Renal cortical epithelial cell (primary cell): ENCODE measurements at regions not wholly inside any gene's neighbourhood (a gene's known extent, or its start where the extent isn't known, plus 50 kb on each side); places are given as distances from the start of the nearest gene placed in this dataset.
"Not testable (repeated sequence)": the region's sequence is repeated elsewhere in the genome, so short reads cannot be mapped to it uniquely, and the experiment has no call there.

Experiments used
- DNase-seq: peaks from one replicate; pipeline ENCODE4 v3.0.0-alpha.2; 2011; ENCODE audit warnings: low read depth

- DNase-seq: peak; percentile 96
Observed at GRCh38 chr6:84581494-84582259, 182.7 kb downstream of the TBX18 start.

- no peak for DNase-seq
Observed at GRCh38 chr6:84579404-84579803, 185.0 kb downstream of the TBX18 start.

- no peak for DNase-seq
Observed at GRCh38 chr6:84576029-84576428, 188.4 kb downstream of the TBX18 start.

GRCh38 chr6:84575264-84575663 is 189.1 kb downstream of the TBX18 start:
- DNase-seq: peak; percentile 95

GRCh38 chr6:84569882-84570281 is 194.5 kb downstream of the TBX18 start:
- no peak for DNase-seq

DNA sequence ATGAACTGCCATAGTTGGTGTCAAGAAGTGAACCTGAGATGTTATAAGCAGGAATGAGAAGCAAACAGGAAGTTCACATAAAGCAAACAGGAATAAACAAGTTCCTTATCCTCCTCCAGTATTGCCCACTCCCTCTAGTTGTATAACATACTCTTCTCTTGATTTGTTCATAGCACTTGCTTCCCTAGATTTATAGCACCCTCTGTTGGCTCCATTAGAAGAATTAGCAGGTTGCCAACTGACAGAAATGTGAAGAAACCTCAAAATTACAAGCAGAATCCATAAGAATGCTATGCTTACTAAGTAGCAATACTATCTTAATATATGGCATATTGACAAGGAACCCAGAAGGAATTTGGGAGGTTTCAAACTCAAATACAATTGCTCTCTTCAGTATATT is 195.4 kb downstream of the TBX18 start:
- DNase-seq: peak; percentile 54

DNA sequence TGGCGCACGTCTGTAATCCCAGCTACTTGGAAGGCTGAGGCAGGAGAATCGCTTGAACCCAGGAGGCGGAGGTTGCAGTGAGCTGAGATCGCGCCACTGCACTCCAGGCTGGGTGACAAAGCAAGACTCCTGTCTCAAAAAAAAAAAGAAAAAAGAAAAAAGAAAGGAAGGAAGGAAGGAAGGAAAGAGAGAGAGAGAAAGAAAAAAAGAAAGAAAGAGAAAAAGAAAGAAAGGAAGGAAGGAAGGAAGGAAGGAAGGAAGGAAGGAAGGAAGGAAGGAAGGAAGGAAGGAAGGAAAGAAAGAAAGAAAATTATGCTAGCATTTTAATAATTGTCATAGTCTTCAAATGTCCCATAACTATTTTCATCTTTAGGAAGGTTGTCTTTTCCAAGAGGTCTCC is 198.7 kb downstream of the TBX18 start:
- DNase-seq: not testable (repeated sequence)

DNA sequence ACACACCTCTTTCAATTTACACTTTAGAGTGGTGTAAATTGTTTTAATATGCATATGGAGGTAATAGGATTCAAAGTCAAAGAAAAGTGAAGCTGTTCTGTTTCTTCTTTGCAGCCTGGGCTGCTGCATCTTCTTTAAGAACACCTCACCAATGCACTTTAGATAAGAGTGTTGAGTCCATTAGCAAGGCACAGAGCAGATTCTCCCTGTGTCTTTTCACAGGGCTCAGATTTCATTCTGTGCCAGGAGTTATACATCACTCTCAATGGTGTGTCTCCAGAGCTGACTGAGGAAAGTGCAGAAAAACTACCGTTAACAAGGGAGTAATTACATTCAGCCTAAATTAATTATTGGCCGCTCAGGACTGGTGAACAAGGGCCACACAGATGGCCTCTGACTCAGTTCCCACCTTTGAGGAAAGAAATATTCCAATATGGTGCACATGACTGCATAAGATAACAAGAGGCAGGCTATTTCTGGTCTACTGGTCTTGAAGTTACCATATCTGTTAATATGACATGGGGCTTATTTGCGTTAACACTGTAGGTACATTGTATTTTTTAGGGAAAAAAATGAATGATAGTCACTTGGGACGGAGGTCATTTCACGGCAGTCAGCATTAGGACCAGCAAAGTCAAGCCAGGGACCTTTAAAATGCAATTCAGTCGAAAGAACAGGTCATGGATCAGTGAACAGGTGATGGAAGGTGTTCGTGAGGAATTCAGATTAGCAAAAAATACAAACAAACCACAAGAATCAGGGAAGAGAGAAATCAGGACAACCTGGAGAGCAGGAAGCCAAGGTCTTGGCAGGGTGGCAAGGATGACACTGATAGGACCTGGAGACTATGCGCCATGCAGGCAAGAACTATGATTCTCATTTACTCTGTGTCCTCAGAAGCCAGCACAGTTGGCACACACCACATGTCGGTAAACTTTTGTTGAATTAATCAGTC is 203.7 kb downstream of the TBX18 start:
- DNase-seq: peak; percentile 66

DNA sequence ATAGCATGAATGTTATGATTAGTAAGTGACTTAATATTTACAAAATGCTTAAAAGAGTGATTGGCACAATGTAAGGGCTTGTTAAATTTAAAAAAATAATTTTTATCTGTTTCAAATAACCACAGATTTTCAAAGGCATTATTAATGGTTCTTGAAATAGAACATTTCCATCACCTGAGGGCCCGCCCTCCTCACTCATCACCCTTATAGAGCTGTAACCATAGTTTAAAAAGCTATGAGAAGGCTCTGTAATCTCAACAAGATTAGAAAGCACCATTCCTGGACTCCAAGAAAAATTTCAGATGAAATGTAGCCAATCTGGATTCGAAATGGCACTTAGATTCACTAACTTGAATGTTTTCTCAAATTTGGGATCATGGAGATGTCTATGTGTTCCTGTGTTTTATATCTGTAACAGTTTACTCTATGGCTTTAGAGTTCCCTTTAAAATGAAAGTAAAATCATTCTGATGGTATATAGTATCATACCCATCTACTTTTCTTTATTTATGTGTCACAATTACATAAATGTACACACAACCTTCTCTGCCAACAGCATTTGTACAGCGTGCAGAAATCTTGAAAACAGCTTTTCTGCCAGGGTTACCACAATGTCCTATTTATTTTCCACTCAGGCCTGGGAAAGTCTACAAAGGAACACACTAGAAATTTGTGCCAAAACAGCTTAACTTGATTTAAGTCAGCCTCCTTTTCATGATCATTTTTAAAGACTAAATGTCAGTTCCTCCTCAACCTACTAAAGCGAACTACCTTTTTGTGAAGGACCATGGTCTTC is 207.7 kb downstream of the TBX18 start:
- no peak for DNase-seq

DNA sequence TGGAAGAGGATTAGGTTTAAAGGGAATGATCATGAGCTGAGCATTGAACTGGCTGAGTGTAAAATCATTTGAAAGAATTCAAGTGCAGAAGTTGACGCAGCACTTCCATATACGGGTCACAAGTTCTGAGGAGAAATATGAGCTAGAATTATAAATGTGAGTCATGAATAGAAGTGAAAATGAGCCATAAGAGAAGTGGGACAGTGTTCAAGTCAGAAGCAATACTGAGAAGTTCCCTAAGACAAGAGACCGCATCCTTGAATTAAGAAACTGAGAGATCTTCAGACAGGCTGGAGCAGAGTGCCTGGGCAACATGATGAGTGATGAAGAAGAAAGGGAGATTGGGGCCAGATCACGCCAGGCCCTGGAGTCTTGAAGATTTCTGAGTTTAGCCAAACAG is 209.7 kb downstream of the TBX18 start:
- no peak for DNase-seq

- no peak for DNase-seq
Observed at GRCh38 chr6:84554074-84554473, 210.3 kb downstream of the TBX18 start.

DNA sequence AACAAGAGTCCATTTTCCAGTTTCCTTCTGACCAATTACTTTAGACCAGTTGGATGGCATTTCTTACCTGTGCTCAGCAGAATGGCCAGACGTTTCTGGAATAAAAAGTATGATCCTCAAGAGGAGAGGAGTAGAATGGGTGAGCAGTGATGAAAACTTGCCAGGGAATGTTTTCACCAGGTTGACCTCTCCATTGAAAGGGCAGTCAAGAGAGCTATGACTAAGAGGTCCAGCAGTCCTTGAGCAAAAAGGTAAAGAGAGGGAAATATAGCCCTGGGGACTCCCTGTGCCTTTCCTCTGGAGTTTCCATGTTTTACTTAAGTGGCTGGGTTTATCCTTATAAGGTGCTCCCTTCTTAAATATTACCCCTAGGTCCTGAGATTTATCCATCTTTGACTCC is 210.9 kb downstream of the TBX18 start:
- peak; percentile 68 for DNase-seq

DNA sequence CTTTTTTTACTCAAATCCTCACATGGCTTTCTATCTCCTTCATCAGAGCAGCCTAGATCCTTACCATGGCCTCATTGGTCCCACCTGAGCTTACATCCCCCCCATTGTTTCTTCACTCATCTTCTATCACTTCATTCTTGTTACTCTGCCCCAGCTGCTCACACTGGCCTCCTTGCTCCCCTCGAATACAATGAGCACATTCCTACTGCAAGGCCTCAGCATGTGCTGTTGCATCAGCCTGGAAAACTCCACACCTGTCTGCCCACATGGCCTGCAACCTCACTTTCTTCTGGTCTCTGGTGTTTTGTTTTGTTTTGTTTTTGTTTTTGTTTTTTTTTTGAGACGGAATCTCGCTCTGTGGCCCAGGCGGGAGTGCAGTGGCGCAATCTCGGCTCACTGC is 212.6 kb downstream of the TBX18 start:
- no peak for DNase-seq

DNA sequence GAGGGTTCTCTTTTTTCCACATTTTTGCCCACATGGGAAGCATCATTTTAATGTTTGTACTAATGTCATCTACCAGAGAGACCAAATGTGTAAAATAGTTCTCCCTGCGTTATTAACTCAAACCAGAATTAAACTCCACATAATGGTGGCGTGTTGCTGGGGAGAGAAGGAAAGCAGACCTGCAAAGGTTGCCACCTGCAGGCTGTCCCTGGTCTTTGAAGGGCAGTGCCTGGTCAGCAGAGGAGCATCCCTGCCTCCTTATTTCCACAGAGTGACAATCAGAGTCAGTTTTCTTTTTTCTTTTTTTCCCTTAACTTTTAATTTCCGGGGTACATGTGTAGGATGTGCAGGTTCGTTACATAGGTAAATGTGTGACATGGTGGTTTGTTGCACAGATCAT is 214.5 kb downstream of the TBX18 start:
- no peak for DNase-seq

DNA sequence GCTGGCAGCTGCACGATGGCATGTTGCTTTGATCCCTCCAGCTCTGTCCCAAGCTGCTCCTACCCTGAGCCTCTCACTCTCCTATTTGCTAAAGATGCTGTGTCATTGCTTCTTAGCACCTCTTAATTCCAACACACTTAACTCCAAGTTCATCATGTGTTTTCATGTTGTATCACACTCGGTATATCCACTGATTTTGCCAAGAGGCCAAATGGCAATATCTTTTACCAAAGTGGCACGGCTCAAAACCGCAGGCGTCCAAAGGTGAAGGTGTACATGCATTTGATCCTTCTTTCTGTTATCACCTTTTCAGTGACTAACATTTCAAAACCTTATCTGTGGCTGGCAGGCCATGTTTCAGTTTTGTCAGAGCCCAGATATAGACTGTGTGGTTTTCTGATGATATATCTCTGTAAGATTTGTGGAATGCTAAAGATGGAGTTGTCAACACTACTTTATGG is 217.0 kb downstream of the TBX18 start:
- no peak for DNase-seq

DNA sequence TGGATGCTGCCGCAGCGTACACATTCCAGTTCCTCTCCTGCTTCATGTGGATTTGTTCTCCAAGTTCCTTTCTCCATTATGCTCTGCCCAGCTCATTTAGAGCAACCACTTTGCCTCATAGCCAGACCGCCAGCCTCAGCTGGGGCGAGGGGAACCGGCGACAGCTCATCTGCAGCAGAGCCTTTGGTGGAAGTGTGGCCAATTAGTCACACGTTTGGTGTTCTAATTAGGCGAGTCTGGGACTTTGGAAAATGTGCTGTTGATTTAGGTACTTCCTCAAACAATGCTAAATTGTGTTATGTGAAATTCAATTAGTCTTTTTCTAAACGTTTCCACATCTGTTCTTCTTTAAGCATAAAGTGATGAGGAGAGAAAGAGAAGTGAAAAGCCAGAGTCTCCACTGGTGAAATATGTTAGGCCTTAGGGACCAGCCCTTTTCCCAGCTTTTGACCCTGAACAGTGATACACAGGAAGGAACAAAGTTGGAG is 217.9 kb downstream of the TBX18 start:
- DNase-seq: peak; percentile 58

DNA sequence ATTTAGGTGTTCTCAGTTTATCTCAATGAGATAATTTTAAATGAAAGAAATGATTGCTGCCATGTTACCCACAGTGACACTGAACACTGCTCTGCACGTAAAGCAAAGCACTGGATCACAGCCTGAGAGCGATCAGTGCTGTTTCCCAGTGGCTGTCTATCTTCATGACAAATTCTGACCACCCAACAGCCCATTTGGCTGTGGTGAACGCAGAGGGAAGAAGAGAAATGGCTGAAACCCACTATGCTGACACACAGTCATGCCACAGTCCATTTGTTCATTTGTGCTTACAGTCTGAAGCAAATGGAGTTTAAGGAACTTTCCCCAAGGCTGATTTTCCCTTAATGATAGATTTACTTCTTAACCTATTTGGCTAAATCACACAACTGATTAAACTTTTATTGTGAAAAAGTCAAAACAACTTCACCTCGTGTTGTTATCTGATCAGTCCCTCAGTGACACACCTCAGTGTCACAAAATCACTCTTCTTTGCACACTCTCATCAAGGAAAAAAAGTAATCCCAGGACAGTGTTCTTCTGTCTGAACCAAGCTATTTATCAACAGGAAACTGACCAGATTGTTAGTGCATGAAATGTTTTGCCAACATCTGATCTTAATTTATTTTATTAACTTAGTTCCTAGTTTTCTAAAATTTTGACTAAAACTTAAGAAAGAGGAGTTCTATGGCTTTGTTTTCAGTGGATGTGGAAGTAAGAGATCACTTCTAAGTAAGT is 225.1 kb downstream of the TBX18 start:
- DNase-seq: no peak

GRCh38 chr6:84536885-84537638 is 227.3 kb downstream of the TBX18 start:
- no peak for DNase-seq

- DNase-seq: no peak
Observed at GRCh38 chr6:84528201-84528600, 236.2 kb downstream of the TBX18 start.

DNA sequence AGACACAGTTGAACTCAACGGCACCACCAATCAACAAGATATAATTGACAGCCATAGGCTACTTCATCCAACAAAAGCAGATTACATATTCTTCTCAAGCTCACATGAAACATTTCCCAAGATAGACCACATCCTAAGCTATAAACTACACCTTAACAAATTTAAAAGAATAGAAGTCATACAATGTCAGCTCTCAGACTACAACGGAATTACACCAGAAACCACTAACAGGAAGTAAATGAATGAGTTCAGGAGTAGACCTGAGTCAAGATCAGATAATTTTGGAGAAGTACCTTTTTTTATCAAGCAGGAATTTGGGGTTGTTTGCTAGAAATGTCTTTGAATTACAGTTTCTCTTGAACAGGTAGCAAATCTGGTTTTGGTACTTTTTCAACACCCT is 237.8 kb downstream of the TBX18 start:
- DNase-seq: no peak
